HFF-Myc (cell line): ENCODE measurements at regions not wholly inside any gene's neighbourhood (a gene's known extent, or its start where the extent isn't known, plus 50 kb on each side); places are given as distances from the start of the nearest gene placed in this dataset.
A peak's percentile ranks its signal among the peaks of the same experiment; 100 is the strongest.

Source experiments
- DNase-seq: peaks from one replicate; pipeline ENCODE4 v3.0.0-alpha.2; 2011; ENCODE audit warnings: low read depth; ENCODE audit errors: extremely low read depth
- H3K4me3 ChIP-seq: replicated peaks from 2 replicates; pipeline ENCODE4 v1.5.1; 2011; ENCODE audit warnings: low read depth, mild to moderate bottlenecking, control low read depth, low read length
- CTCF ChIP-seq: IDR thresholded peaks from 2 replicates; pipeline ENCODE4 v1.5.1; 2012; ENCODE audit warnings: mild to moderate bottlenecking, low read depth, low read length, control low read depth; ENCODE audit errors: missing control alignments

- DNase-seq: no peak
- H3K4me3 ChIP-seq: no peak overlapping the region
- no peak for TF ChIP-seq CTCF
Observed at GRCh38 chr17:77540531-77540930, 399.8 kb downstream of the SEC14L1 start.

- DNase-seq: no peak
- no peak for TF ChIP-seq CTCF
- no peak overlapping the region for H3K4me3 ChIP-seq
Observed at GRCh38 chr17:77540975-77541374, 400.2 kb downstream of the SEC14L1 start.

DNA sequence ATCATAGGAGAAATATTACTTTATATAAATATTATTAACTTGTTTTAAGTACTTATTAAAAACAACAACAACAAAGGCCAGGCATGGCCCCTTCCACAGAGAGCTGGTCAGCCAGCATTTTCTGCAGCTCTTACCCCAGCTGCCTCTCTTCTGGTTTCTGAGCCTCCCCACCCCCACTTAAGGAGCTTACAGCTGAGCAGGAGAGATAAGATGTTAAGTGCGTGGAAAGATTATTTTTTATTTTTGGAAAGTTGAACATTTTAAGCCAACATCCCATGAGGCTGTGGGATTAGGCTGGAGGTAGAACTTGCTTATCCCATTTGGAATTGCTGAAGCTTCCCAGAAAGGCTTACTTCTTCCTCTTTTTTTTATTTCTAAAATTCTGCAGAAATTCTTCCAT lies 401.2 kb downstream of the SEC14L1 start:
- TF ChIP-seq CTCF: no peak
- no peak for DNase-seq
- H3K4me3 ChIP-seq: no peak overlapping the region

DNA sequence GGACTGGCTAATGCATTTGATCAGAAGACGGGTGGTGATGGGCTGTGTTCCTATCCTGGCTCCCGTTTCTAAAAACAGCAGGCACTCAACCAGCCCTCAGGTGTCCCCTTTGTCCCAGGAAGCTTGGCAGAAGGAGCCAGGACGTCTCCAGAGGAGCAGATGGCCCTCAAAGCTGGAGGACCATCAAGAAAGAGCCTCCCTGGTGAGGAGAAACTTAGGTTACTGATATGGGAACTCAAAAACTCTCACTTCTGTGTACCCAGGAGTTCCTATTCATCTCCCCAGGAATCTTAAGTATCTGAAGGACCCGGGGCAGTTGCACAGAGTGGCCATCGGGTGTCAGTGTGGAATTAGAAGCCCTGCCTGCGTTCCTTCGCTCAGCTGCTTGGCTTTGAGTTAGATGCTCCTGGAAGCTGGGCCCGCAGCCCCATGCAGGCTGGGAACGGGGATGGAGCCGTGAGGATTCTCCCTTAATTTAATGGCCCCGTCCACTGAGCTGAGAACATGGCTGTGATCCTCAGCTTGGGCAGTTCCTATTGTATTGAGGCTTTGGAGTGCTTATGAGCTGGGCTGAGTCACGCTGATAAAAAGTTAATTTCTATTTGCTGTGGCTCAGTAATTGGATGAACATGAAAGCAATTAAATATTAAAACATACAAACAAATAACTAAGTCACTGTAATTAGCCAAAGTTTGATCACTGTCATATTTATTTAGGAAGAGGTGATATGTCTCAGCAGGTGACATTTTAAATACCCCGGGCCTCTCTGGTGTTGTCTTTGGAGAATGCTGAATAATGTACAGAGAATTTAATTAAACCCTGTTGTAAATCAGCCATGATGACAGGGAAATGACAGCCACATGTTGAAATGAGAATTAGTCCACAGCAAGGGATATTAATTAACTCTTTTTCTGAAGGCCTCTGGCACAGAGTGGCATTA lies 402.1 kb downstream of the SEC14L1 start:
- no peak overlapping the region for H3K4me3 ChIP-seq
- DNase-seq: peak; percentile 62
- TF ChIP-seq CTCF: peak; percentile 93

- no peak for TF ChIP-seq CTCF
- no peak for DNase-seq
- no peak overlapping the region for H3K4me3 ChIP-seq
Observed at GRCh38 chr17:77543801-77544200, 403.0 kb downstream of the SEC14L1 start.

- TF ChIP-seq CTCF: no peak
- DNase-seq: no peak
- no peak overlapping the region for H3K4me3 ChIP-seq
Observed at GRCh38 chr17:77544347-77545110, 403.8 kb downstream of the SEC14L1 start.
